ENCODE measurements at regions not wholly inside any gene's neighbourhood (a gene's known extent, or its start where the extent isn't known, plus 50 kb on each side); places are given as distances from the start of the nearest gene placed in this dataset.

GRCh38 chr6:77095936-77096627, 367.2 kb downstream of the HTR1B start:
- TF ChIP-seq CTCF (conservative IDR thresholded peaks at IDR 0.05; ENCODE audit: low read length) = no peak
- TF ChIP-seq EZH2phosphoT487 (IDR thresholded peaks at IDR 0.05; ENCODE audit: borderline replicate concordance) = no peak
